GM12878 (cell line): ENCODE measurements at regions not wholly inside any gene's neighbourhood (a gene's known extent, or its start where the extent isn't known, plus 50 kb on each side); places are given as distances from the start of the nearest gene placed in this dataset.

Source experiments
- ATAC-seq: fragments of 200-7000 bp; cut with Tn5 transposase; 3 replicates; pipeline ENCODE4 v1.9.1; 2020; ENCODE audit warnings: mild to moderate bottlenecking, moderate library complexity
- BruUV-seq: library from RNA; stranded (reverse); fragments of 400-500 nt; replicated peaks from 2 replicates; lab custom pipeline; 2021; lab: Mats Ljungman, UMichigan
- CTCF ChIA-PET: fragments of 300-600 bp; sonication (Branson Sonifier 250); formaldehyde crosslinking; extraction: SDS; loops from one replicate; lab custom pipeline; 2021; ENCODE audit warnings: inconsistent platforms; lab: Yijun Ruan, JAX
- POLR2A ChIA-PET: fragments of 350-600 bp; formaldehyde crosslinking; extraction: SDS; loops from one replicate; lab custom pipeline; 2021; ENCODE audit warnings: inconsistent platforms; lab: Charles Lee
- RAD21 ChIA-PET: fragments of 300-600 bp; sonication (Branson Sonifier 250); formaldehyde crosslinking; loops from one replicate; lab custom pipeline; 2023; ENCODE audit warnings: antibody characterized with exemption; ENCODE audit not compliant: unreplicated experiment; lab: Charles Lee
- SMC1A ChIA-PET: fragments of 300-600 bp; sonication (Branson Sonifier 250); formaldehyde crosslinking; loops from one replicate; lab custom pipeline; 2023; ENCODE audit not compliant: unreplicated experiment, uncharacterized antibody; lab: Charles Lee
- DNase-seq: peaks from one replicate; pipeline ENCODE4 v3.0.0-alpha.2; 2011; ENCODE audit warnings: low read depth, low spot score
- FAIRE-seq: peaks from 3 replicates; lab custom pipeline; 2011; peaks lifted over from hg19 to GRCh38; lab: Jason Lieb, UNC
- H2AFZ ChIP-seq: 2 replicates; pipeline ENCODE4 v1.6.0; 2011; ENCODE audit warnings: low read depth, low read length, control low read depth; ENCODE audit not compliant: control insufficient read depth
- H3K27ac ChIP-seq: 2 replicates; pipeline ENCODE4 v1.5.1; 2011; ENCODE audit warnings: control low read depth; ENCODE audit not compliant: control insufficient read depth, insufficient read depth
- H3K27me3 ChIP-seq, 2 experiments: replicated peaks in 1 of 2; 2 replicates each; pipeline versions ENCODE4 v1.6.0 to v1.6.1; 2011; ENCODE audit warnings: low read length in 1 of 2; ENCODE audit not compliant: control insufficient read depth in 2 of 2, insufficient read depth in 2 of 2
- H3K36me3 ChIP-seq, 2 experiments: 2 replicates each; pipeline ENCODE4 v1.5.1; 2011; ENCODE audit warnings: low read length in 1 of 2; ENCODE audit not compliant: control insufficient read depth in 2 of 2, insufficient read depth in 2 of 2
- H3K4me1 ChIP-seq: 2 replicates; pipeline ENCODE4 v1.6.1; 2011; ENCODE audit warnings: mild to moderate bottlenecking, low read length, moderate library complexity, mixed read lengths; ENCODE audit not compliant: control insufficient read depth, insufficient read depth
- H3K4me2 ChIP-seq: 2 replicates; pipeline ENCODE4 v1.6.0; 2011; ENCODE audit warnings: control low read depth; ENCODE audit not compliant: control insufficient read depth, insufficient read depth
- H3K4me3 ChIP-seq: fragments of 200-600 bp; sonication (generic); 2 replicates; pipeline ENCODE4 v1.5.1; 2016
- H3K79me2 ChIP-seq: 2 replicates; pipeline ENCODE4 v1.6.0; 2011; ENCODE audit warnings: low read length; ENCODE audit not compliant: control insufficient read depth, insufficient read depth
- H3K9ac ChIP-seq: 2 replicates; pipeline ENCODE4 v1.8.0; 2011; ENCODE audit warnings: low read length, control low read depth, mixed read lengths; ENCODE audit not compliant: control insufficient read depth, insufficient read depth
- H3K9me3 ChIP-seq: replicated peaks from 3 replicates; pipeline ENCODE4 v1.5.1; 2011; ENCODE audit warnings: mild to moderate bottlenecking, low read length; ENCODE audit not compliant: control insufficient read depth, insufficient read depth
- H4K20me1 ChIP-seq: 2 replicates; pipeline ENCODE4 v1.6.0; 2011; ENCODE audit not compliant: control insufficient read depth, insufficient read depth
- FOXM1 ChIP-seq: IDR thresholded peaks from 2 replicates; pipeline ENCODE4 v1.6.1; 2012; ENCODE audit warnings: low read depth, mild to moderate bottlenecking, inconsistent platforms, low read length, moderate library complexity
- IRF4 ChIP-seq: IDR thresholded peaks from 2 replicates; pipeline ENCODE4 v1.6.1; 2011; ENCODE audit warnings: low read depth, low read length
- JUNB ChIP-seq: IDR thresholded peaks from 2 replicates; pipeline ENCODE4 v1.6.1; 2016; ENCODE audit warnings: antibody characterized with exemption, mild to moderate bottlenecking
- NFIC ChIP-seq: IDR thresholded peaks from 2 replicates; pipeline ENCODE4 v1.6.1; 2012; ENCODE audit warnings: low read depth, mild to moderate bottlenecking, inconsistent platforms, low read length, moderate library complexity
- RUNX3 ChIP-seq: IDR thresholded peaks from 2 replicates; pipeline ENCODE4 v1.6.1; 2012; ENCODE audit warnings: low read length, inconsistent platforms
- YY1 ChIP-seq: IDR thresholded peaks from 2 replicates; pipeline ENCODE4 v1.6.1; 2011; ENCODE audit warnings: low read depth, mild to moderate bottlenecking, low read length
- WGBS: methylation state at CpG from one replicate; pipeline ENCODE4 v1.1.6; 2016; ENCODE audit warnings: low lambda C conversion rate; ENCODE audit not compliant: insufficient replicate concordance, insufficient coverage; ENCODE audit errors: missing lambda C conversion rate; 5-methylcytosine and 5-hydroxymethylcytosine counted together
- in situ Hi-C: fragments of 300-500 bp; cut with MboI; formaldehyde crosslinking; loops from 9 replicates; pipeline ENCODE4 v1.14.3; 2018; ENCODE audit warnings: mixed read lengths
- intact Hi-C: fragments of 100-400 bp; cut with micrococcal nuclease; formaldehyde crosslinking; loops from one replicate; pipeline ENCODE4 v1.14.2; 2022; ENCODE audit not compliant: unreplicated experiment
- TF ChIP-seq, protein P1 (sequence below): fragments of 450-650 bp; IDR thresholded peaks from 2 replicates; pipeline ENCODE4 v1.6.1; 2018; ENCODE audit warnings: borderline replicate concordance, mild to moderate bottlenecking; ENCODE audit not compliant: partially characterized antibody

GRCh38 chr11:123373754-123374621, 56.1 kb upstream of the GRAMD1B start:
- peak; percentile 62 for TF ChIP-seq JUNB
- TF ChIP-seq NFIC: peak; percentile 62; the same call in 1 of the 2 replicates
- TF ChIP-seq RUNX3: peak; percentile 58; the same call in 1 of the 2 replicates
- TF ChIP-seq YY1: 0 out of 2 replicates have a peak, but pooled peaks have one; percentile 12
- TF ChIP-seq IRF4: no peak
- TF ChIP-seq FOXM1: 0 out of 2 replicates have a peak, but pooled peaks have one; percentile 10
- TF ChIP-seq, protein P1, sequence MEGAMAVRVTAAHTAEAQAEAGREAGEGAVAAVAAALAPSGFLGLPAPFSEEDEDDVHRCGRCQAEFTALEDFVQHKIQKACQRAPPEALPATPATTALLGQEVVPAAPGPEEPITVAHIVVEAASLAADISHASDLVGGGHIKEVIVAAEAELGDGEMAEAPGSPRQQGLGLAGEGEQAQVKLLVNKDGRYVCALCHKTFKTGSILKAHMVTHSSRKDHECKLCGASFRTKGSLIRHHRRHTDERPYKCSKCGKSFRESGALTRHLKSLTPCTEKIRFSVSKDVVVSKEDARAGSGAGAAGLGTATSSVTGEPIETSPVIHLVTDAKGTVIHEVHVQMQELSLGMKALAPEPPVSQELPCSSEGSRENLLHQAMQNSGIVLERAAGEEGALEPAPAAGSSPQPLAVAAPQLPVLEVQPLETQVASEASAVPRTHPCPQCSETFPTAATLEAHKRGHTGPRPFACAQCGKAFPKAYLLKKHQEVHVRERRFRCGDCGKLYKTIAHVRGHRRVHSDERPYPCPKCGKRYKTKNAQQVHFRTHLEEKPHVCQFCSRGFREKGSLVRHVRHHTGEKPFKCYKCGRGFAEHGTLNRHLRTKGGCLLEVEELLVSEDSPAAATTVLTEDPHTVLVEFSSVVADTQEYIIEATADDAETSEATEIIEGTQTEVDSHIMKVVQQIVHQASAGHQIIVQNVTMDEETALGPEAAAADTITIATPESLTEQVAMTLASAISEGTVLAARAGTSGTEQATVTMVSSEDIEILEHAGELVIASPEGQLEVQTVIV: no peak
- no peak overlapping the region; the same call in 1 of the 2 replicates for H2AFZ ChIP-seq
- SMC1A ChIA-PET: interaction anchor here (0.7 to 6.2 kb wide), 7 partner anchors 8 to 171 kb away, joined by 3 to 25 read pairs (median 4); no protein-coding TSS in a partner anchor

More at GRCh38 chr11:123373754-123374621, 56.1 kb upstream of the GRAMD1B start:
- H3K9me3 ChIP-seq: no peaks in the 10 kb centered on the region
- ATAC-seq (peak; percentile 55), DNase-seq (no peak), FAIRE-seq (no peak)
- ChIA-PET RAD21 (interaction anchor here (0.6 to 2.0 kb wide), 4 partner anchors 8 to 105 kb away, joined by 3 to 5 read pairs (median 4); no protein-coding TSS in a partner anchor), POLR2A (interaction anchor here (1.0 to 1.5 kb wide), 2 partner anchors 14 to 15 kb away, joined by 3 read pairs; no protein-coding TSS in a partner anchor), CTCF (interaction anchor here (1.2 to 1.9 kb wide), 3 partner anchors 12 to 34 kb away, joined by 3 to 5 read pairs (median 4); no protein-coding TSS in a partner anchor)
- H3K27ac ChIP-seq: no peak overlapping the region; the same call in 1 of the 2 replicates
- intact Hi-C loops (no loop called here), in situ Hi-C loops (no loop called here)
- H4K20me1 ChIP-seq: no peaks in the 10 kb centered on the region
- 57% methylated on average over 4 of the region's 4 CpGs for WGBS
- H3K4me3 ChIP-seq: no peak overlapping the region
- no peaks in the 10 kb centered on the region for H3K36me3 ChIP-seq
- BruUV-seq: no TSS peak
- H3K4me1 ChIP-seq: peaks cover 11% of the 10 kb centered on the region; the same call in 1 of the 2 replicates
- no peaks in the 10 kb centered on the region; the same call in 1 of the 2 replicates for H3K79me2 ChIP-seq
- no peaks in the 10 kb centered on the region for H3K27me3 ChIP-seq
- H3K4me2 ChIP-seq: no peak overlapping the region
- H3K9ac ChIP-seq: no peak overlapping the region
